Smooth muscle cell of the brain vasculature (primary cell): ENCODE measurements at regions not wholly inside any gene's neighbourhood (a gene's known extent, or its start where the extent isn't known, plus 50 kb on each side); places are given as distances from the start of the nearest gene placed in this dataset.
"Not testable (repeated sequence)": the region's sequence is repeated elsewhere in the genome, so short reads cannot be mapped to it uniquely, and the experiment has no call there.

Source experiments
- DNase-seq: peaks from one replicate; pipeline ENCODE4 v3.0.0-alpha.2; 2012; ENCODE audit warnings: low read depth, low spot score

- DNase-seq = no peak
These were observed 104.0 kb upstream of the RHOBTB1 start for GRCh38 chr10:61047788-61048560.

GRCh38 chr10:61047081-61047480 is 103.1 kb upstream of the RHOBTB1 start:
- DNase-seq = no peak

- not testable (repeated sequence) for DNase-seq
These were observed 101.5 kb upstream of the RHOBTB1 start for GRCh38 chr10:61045480-61045879.

- no peak for DNase-seq
These were observed 98.5 kb upstream of the RHOBTB1 start for GRCh38 chr10:61042533-61042932.

- DNase-seq = no peak
These were observed 96.5 kb upstream of the RHOBTB1 start for GRCh38 chr10:61040399-61041016.

GRCh38 chr10:61039868-61040267 is 95.9 kb upstream of the RHOBTB1 start:
- no peak for DNase-seq

- not testable (repeated sequence) for DNase-seq
These were observed 93.4 kb upstream of the RHOBTB1 start for GRCh38 chr10:61037261-61037830.

GRCh38 chr10:61036148-61036547 is 92.2 kb upstream of the RHOBTB1 start:
- DNase-seq = not testable (repeated sequence)

GRCh38 chr10:61031341-61031740 is 87.4 kb upstream of the RHOBTB1 start:
- DNase-seq = no peak

- no peak for DNase-seq
These were observed 85.4 kb upstream of the RHOBTB1 start for GRCh38 chr10:61029411-61029810.

GRCh38 chr10:61028861-61029361 is 84.9 kb upstream of the RHOBTB1 start:
- DNase-seq = no peak

- no peak for DNase-seq
These were observed 80.8 kb upstream of the RHOBTB1 start for GRCh38 chr10:61024856-61025201.

- no peak for DNase-seq
These were observed 80.3 kb upstream of the RHOBTB1 start for GRCh38 chr10:61024151-61024855.

GRCh38 chr10:61023053-61023452 is 79.1 kb upstream of the RHOBTB1 start:
- DNase-seq = no peak

- DNase-seq = no peak
These were observed 77.9 kb upstream of the RHOBTB1 start for GRCh38 chr10:61021926-61022325.

- no peak for DNase-seq
These were observed 76.6 kb upstream of the RHOBTB1 start for GRCh38 chr10:61020420-61021158.

GRCh38 chr10:61018146-61018545 is 74.2 kb upstream of the RHOBTB1 start:
- no peak for DNase-seq

- peak; percentile 7 for DNase-seq
These were observed 72.6 kb upstream of the RHOBTB1 start for GRCh38 chr10:61016630-61017029.

- no peak for DNase-seq
These were observed 72.0 kb upstream of the RHOBTB1 start for GRCh38 chr10:61016007-61016406.

GRCh38 chr10:61010863-61011262 is 66.9 kb upstream of the RHOBTB1 start:
- DNase-seq = no peak

GRCh38 chr10:61003069-61003468 is 59.1 kb upstream of the RHOBTB1 start:
- not testable (repeated sequence) for DNase-seq

GRCh38 chr10:61001731-61002122 is 57.7 kb upstream of the RHOBTB1 start:
- DNase-seq = no peak
